ENCODE measurements at regions not wholly inside any gene's neighbourhood (a gene's known extent, or its start where the extent isn't known, plus 50 kb on each side); places are given as distances from the start of the nearest gene placed in this dataset.

DNA sequence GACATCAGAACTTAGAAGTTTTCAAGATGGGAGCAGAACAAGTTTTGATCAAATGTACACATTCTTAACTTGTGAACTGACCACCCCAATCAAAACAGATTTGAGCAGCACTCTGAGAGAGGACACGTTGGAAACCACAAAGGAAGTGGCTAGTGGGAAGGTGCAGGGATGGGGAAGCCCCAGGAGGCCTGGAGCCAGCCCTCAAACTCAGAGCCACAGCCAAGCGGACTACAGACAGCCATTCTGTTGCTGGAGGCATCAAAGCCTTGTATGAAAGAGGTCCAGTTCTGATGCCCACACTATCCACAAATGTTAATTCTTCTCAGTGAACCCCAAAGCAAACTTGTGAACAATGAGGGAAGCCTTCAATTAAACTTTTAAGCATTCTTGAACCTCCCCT, 143.6 kb upstream of the RAB4A start:
- no peak for TF ChIP-seq POLR2A (IDR thresholded peaks at IDR 0.05)
- TF ChIP-seq, protein P1, sequence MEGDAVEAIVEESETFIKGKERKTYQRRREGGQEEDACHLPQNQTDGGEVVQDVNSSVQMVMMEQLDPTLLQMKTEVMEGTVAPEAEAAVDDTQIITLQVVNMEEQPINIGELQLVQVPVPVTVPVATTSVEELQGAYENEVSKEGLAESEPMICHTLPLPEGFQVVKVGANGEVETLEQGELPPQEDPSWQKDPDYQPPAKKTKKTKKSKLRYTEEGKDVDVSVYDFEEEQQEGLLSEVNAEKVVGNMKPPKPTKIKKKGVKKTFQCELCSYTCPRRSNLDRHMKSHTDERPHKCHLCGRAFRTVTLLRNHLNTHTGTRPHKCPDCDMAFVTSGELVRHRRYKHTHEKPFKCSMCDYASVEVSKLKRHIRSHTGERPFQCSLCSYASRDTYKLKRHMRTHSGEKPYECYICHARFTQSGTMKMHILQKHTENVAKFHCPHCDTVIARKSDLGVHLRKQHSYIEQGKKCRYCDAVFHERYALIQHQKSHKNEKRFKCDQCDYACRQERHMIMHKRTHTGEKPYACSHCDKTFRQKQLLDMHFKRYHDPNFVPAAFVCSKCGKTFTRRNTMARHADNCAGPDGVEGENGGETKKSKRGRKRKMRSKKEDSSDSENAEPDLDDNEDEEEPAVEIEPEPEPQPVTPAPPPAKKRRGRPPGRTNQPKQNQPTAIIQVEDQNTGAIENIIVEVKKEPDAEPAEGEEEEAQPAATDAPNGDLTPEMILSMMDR (IDR thresholded peaks at IDR 0.05): no peak
